KMS-11 (cell line): ENCODE measurements at regions not wholly inside any gene's neighbourhood (a gene's known extent, or its start where the extent isn't known, plus 50 kb on each side); places are given as distances from the start of the nearest gene placed in this dataset.
"Not testable (repeated sequence)": the region's sequence is repeated elsewhere in the genome, so short reads cannot be mapped to it uniquely, and the experiment has no call there.

Source experiments
- H2AFZ ChIP-seq: fragments of 200-600 bp; sonication (generic); 2 replicates; pipeline ENCODE4 v1.6.1; 2016; ENCODE audit warnings: antibody characterized with exemption, mixed run types, low read depth
- H3K27ac ChIP-seq: fragments of 200-600 bp; sonication (generic); 2 replicates; pipeline ENCODE4 v1.6.1; 2016; ENCODE audit warnings: mild to moderate bottlenecking, mixed run types
- H3K27me3 ChIP-seq: fragments of 200-600 bp; sonication (generic); 2 replicates; pipeline ENCODE4 v1.6.1; 2017; ENCODE audit warnings: mild to moderate bottlenecking, low read depth, mixed run types, moderate library complexity; ENCODE audit not compliant: insufficient read depth
- H3K36me3 ChIP-seq: fragments of 200-600 bp; sonication (generic); 2 replicates; pipeline ENCODE4 v1.6.1; 2017; ENCODE audit warnings: mild to moderate bottlenecking, mixed run types; ENCODE audit not compliant: insufficient read depth
- H3K4me1 ChIP-seq: fragments of 200-600 bp; sonication (generic); 2 replicates; pipeline ENCODE4 v1.6.1; 2016; ENCODE audit warnings: mild to moderate bottlenecking, low read depth, mixed run types; ENCODE audit not compliant: poor library complexity, severe bottlenecking
- H3K4me2 ChIP-seq: fragments of 200-600 bp; sonication (generic); 2 replicates; pipeline ENCODE4 v1.7.0; 2016; ENCODE audit warnings: mild to moderate bottlenecking, mixed run types
- H3K4me3 ChIP-seq: fragments of 200-600 bp; sonication (generic); IDR thresholded peaks from 2 replicates; pipeline ENCODE4 v1.6.1; 2017; ENCODE audit warnings: low read depth, low read length, mixed read lengths; ENCODE audit not compliant: insufficient read depth
- H3K79me2 ChIP-seq: fragments of 200-600 bp; sonication (generic); 2 replicates; pipeline ENCODE4 v1.6.1; 2016; ENCODE audit warnings: low read depth, mixed run types; ENCODE audit not compliant: insufficient read depth
- H3K9ac ChIP-seq: fragments of 200-600 bp; sonication (generic); 2 replicates; pipeline ENCODE4 v1.6.1; 2016; ENCODE audit warnings: mild to moderate bottlenecking, mixed run types
- H4K20me1 ChIP-seq: fragments of 200-600 bp; sonication (generic); 2 replicates; pipeline ENCODE4 v1.6.1; 2016; ENCODE audit warnings: mild to moderate bottlenecking, mixed run types; ENCODE audit not compliant: insufficient read depth
- TF ChIP-seq, protein P1 (sequence below): fragments of 200-600 bp; sonication (generic); conservative IDR thresholded peaks from 2 replicates; pipeline ENCODE4 v1.6.1; 2017; ENCODE audit warnings: low read depth, mild to moderate bottlenecking, antibody characterized with exemption, low read length, moderate library complexity, mixed read lengths

GRCh38 chr3:48101301-48101650 is 85.1 kb upstream of the MAP4 start:
- H3K4me2 ChIP-seq, H3K36me3 ChIP-seq, H3K4me1 ChIP-seq, H3K79me2 ChIP-seq, H3K4me3 ChIP-seq, H3K9ac ChIP-seq, H3K27me3 ChIP-seq, H2AFZ ChIP-seq, H3K27ac ChIP-seq, H4K20me1 ChIP-seq: not testable (repeated sequence)

DNA sequence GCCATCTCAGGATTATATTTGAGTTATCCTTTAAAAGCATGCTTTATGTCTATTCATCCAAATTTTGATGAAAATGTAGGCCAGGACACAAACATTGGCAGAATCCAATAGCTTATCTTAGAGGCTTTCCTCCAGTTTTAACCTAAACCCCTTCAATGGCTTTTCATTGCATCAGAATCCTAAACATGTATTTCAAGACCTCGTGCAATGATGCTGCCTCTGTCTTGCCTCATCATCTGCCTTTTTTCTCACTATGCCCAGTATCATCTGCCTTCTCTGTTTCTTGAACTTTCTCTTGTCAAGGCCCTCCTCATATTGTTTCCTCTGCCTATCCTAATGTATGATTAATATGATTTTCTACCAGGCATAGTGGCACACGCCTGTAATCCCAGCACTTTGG is 76.1 kb upstream of the MAP4 start:
- Histone ChIP-seq H4K20me1 (no peaks in the 10 kb centered on the region), H3K9ac (no peak overlapping the region), H3K4me3 (no peak overlapping the region), H3K4me1 (peaks cover 11% of the 10 kb centered on the region), H2AFZ (no peak overlapping the region), H3K4me2 (no peak overlapping the region), H3K27ac (no peak overlapping the region), H3K79me2 (peaks cover 12% of the 10 kb centered on the region; the same call in 1 of the 2 replicates), H3K36me3 (no peaks in the 10 kb centered on the region), H3K27me3 (no peaks in the 10 kb centered on the region)
- TF ChIP-seq, protein P1, sequence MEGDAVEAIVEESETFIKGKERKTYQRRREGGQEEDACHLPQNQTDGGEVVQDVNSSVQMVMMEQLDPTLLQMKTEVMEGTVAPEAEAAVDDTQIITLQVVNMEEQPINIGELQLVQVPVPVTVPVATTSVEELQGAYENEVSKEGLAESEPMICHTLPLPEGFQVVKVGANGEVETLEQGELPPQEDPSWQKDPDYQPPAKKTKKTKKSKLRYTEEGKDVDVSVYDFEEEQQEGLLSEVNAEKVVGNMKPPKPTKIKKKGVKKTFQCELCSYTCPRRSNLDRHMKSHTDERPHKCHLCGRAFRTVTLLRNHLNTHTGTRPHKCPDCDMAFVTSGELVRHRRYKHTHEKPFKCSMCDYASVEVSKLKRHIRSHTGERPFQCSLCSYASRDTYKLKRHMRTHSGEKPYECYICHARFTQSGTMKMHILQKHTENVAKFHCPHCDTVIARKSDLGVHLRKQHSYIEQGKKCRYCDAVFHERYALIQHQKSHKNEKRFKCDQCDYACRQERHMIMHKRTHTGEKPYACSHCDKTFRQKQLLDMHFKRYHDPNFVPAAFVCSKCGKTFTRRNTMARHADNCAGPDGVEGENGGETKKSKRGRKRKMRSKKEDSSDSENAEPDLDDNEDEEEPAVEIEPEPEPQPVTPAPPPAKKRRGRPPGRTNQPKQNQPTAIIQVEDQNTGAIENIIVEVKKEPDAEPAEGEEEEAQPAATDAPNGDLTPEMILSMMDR, result no peak

DNA sequence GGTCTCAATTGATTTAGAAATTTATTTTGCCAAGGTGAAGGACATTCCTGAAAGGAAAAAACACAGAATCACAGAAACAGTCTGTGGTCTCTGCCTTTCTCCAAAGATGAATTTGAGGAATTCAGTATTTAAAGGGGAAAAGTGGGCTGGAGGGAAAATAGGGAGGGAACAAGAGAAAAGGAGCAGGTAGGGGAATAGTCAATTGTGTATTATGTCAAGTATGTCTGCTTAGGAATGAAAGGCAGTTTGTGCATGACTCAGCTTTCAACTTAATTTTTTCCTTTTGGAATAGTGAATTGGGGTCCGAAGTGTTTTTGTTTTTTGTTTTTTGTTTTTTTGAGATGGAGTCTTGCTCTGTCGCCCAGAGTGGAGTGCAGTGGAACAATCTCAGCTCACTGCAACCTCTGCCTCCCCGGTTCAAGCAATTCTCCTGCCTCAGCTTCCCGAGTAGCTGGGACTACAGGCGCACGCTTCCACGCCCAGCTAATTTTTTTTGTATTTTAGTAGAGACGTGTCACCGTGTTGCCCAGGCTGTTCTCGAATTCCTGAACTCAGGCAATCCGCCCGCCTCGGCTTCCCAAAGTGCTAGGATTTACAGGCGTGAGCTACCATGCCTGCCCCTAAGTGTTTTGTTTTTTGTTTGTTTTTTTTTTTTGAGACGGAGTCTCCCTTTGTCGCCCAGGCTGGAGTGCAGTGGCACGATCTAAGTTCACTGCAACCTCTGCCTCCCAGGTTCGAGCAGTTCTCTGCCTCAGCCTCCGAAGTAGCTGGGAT is 74.1 kb upstream of the MAP4 start:
- H3K27ac ChIP-seq, result peak overlapping the region; percentile 94; the same call in 1 of the 2 replicates
- no peak overlapping the region for H3K4me3 ChIP-seq
- peak overlapping the region; percentile 69; the same call in 1 of the 2 replicates for H2AFZ ChIP-seq

DNA sequence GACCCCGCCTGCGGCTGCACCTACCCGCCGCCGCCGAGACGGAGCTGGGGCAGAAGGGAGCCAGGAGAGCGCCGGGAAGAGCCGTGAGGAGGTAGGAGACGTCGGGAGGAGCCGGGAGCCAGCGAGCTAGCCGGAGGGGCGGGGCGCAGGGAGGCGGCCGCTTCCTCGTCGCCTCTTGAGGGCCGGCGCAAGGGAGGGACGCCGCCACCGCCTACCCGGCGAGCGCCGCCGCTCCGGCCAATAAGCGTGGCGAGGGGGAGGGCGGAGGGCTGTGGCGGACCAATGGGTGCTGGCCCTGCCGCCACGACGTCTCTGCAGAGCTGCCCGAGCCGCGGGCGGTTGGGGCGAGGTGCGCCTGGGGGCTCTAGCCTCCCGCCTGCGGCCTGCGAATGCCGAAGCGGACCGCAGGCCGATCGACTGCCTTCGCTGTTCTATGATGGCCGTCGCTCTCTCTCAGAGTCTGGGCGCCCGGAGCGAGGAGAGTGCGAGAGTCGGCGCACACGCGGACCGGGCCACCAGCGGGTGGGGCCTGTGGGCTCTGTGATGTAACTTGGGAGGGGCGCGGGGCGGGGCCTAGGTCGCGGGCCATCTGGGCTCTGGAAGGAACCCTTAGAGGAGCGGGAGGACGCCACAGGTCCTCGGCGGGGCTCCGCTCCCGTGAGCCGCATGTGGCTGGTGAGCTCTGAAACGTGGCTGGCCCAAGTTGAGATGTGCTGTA is 72.7 kb upstream of the MAP4 start:
- H3K27ac ChIP-seq, result peak overlapping the region; percentile 94

More for the DNA sequence above, 74.1 kb upstream of the MAP4 start:
- H4K20me1 ChIP-seq, result peaks cover 3% of the 10 kb centered on the region; the same call in 1 of the 2 replicates
- no peaks in the 10 kb centered on the region for H3K27me3 ChIP-seq
- H3K36me3 ChIP-seq, result no peaks in the 10 kb centered on the region
- TF ChIP-seq, protein P1, result no peak
- H3K4me2 ChIP-seq, result peak overlapping the region; percentile 57; the same call in 1 of the 2 replicates
- peaks cover 28% of the 10 kb centered on the region for H3K79me2 ChIP-seq
- H3K9ac ChIP-seq, result peak overlapping the region; percentile 89; the same call in 1 of the 2 replicates
- H3K4me1 ChIP-seq, result peaks cover 23% of the 10 kb centered on the region

More for the DNA sequence above, 72.7 kb upstream of the MAP4 start:
- peak overlapping the region; percentile 89 for H3K9ac ChIP-seq
- H3K27me3 ChIP-seq, result no peaks in the 10 kb centered on the region
- peak overlapping the region; percentile 69 for H2AFZ ChIP-seq
- peaks cover 43% of the 10 kb centered on the region for H3K79me2 ChIP-seq
- TF ChIP-seq, protein P1, result no peak
- peaks cover 32% of the 10 kb centered on the region for H3K4me1 ChIP-seq
- H3K36me3 ChIP-seq, result no peaks in the 10 kb centered on the region
- H3K4me2 ChIP-seq, result peak overlapping the region; percentile 57
- H3K4me3 ChIP-seq, result no peak overlapping the region
- peaks cover 3% of the 10 kb centered on the region; the same call in 1 of the 2 replicates for H4K20me1 ChIP-seq
